ENCODE measurements at regions not wholly inside any gene's neighbourhood (a gene's known extent, or its start where the extent isn't known, plus 50 kb on each side); places are given as distances from the start of the nearest gene placed in this dataset.

- intact Hi-C loops (cut with DNase I) = no loop called here
- no peak overlapping the region for H3K4me3 ChIP-seq
- no peak for DNase-seq
These were observed 104.4 kb upstream of the TWIST2 start for GRCh38 chr2:238743243-238744065.

GRCh38 chr2:238744951-238745350, 102.9 kb upstream of the TWIST2 start:
- no peaks in the 10 kb centered on the region for H3K27me3 ChIP-seq
- ATAC-seq = no peak
- H3K4me1 ChIP-seq = no peaks in the 10 kb centered on the region
- no peak for DNase-seq
- no peaks in the 10 kb centered on the region for H3K36me3 ChIP-seq
- no peak overlapping the region for H3K27ac ChIP-seq
- no peak overlapping the region for H3K4me3 ChIP-seq
- intact Hi-C loops (cut with DNase I) = no loop called here
- H3K9me3 ChIP-seq = no peaks in the 10 kb centered on the region
- TF ChIP-seq CTCF (IDR thresholded peaks at IDR 0.05) = no peak
- no peak for TF ChIP-seq POLR2A (IDR thresholded peaks at IDR 0.05)
- 89% methylated on average over 11 of the region's 13 CpGs for WGBS (ENCODE audit: insufficient coverage, low coverage, low lambda C conversion rate, missing lambda C conversion rate)

More at GRCh38 chr2:238743243-238744065, 104.4 kb upstream of the TWIST2 start:
- no peaks in the 10 kb centered on the region for H3K4me1 ChIP-seq
- H3K27me3 ChIP-seq = no peaks in the 10 kb centered on the region
- H3K36me3 ChIP-seq = no peaks in the 10 kb centered on the region
- no peak for ATAC-seq
- 55% methylated on average over 12 of the region's 21 CpGs for WGBS (ENCODE audit: insufficient coverage, low coverage, low lambda C conversion rate, missing lambda C conversion rate)
- H3K9me3 ChIP-seq = no peaks in the 10 kb centered on the region
- no peak for TF ChIP-seq CTCF (IDR thresholded peaks at IDR 0.05)
- TF ChIP-seq POLR2A (IDR thresholded peaks at IDR 0.05) = no peak
- H3K27ac ChIP-seq = no peak overlapping the region

- no peaks in the 10 kb centered on the region for H3K4me1 ChIP-seq
- 47% methylated on average over 2 of the region's 5 CpGs for WGBS (ENCODE audit: insufficient coverage, low coverage, low lambda C conversion rate, missing lambda C conversion rate)
- H3K27ac ChIP-seq = no peak overlapping the region
- H3K9me3 ChIP-seq = no peaks in the 10 kb centered on the region
- ATAC-seq = no peak
- no peak overlapping the region for H3K4me3 ChIP-seq
- intact Hi-C loops (cut with DNase I) = no loop called here
- DNase-seq = no peak
- H3K36me3 ChIP-seq = no peaks in the 10 kb centered on the region
- no peaks in the 10 kb centered on the region for H3K27me3 ChIP-seq
- no peak for TF ChIP-seq POLR2A (IDR thresholded peaks at IDR 0.05)
- no peak for TF ChIP-seq CTCF (IDR thresholded peaks at IDR 0.05)
These were observed 101.9 kb upstream of the TWIST2 start for GRCh38 chr2:238745997-238746396.

- DNase-seq (no peak), ATAC-seq (no peak)
- Histone ChIP-seq H3K36me3 (no peaks in the 10 kb centered on the region), H3K4me1 (no peaks in the 10 kb centered on the region), H3K9me3 (no peaks in the 10 kb centered on the region), H3K27ac (no peak overlapping the region), H3K4me3 (no peak overlapping the region), H3K27me3 (no peaks in the 10 kb centered on the region)
- intact Hi-C loops (cut with DNase I) = no loop called here
- 90% methylated on average over 9 of the region's 18 CpGs for WGBS (ENCODE audit: insufficient coverage, low coverage, low lambda C conversion rate, missing lambda C conversion rate)
- TF ChIP-seq POLR2A (IDR thresholded peaks at IDR 0.05) (no peak), CTCF (IDR thresholded peaks at IDR 0.05) (no peak)
These were observed 100.8 kb upstream of the TWIST2 start for GRCh38 chr2:238747114-238747513.
